ENCODE measurements at regions not wholly inside any gene's neighbourhood (a gene's known extent, or its start where the extent isn't known, plus 50 kb on each side); places are given as distances from the start of the nearest gene placed in this dataset.

DNA sequence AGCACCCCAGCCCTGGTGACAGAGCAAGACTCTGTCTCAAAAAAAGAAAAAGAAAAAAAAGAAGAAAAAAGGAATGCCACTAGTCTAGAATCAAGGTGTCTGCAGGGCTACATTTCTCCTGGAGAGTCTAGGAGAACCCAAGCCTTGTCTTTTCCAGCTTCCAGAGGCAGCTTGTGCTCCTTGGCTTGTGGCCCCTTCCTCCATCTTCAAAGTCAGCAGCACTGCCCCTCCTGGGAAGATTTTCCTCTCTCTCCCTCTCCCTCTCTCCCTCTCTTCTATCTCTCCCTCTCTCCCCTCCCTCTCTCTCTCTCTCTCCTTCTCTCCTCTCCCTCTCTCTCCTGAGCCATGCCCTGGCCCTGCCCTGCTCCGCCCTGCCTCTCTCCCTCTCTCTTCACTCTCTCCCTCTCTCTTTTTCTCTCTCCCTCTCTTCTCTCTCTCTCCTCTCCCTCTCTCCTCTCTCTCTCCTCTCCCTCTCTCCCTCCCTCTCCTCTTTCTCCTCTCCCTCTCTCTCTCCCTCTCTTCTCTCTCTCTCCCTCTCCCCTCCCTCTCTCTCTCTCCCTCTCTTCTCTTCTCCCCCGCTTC is 97.7 kb upstream of the FGF3 start:
- Mint-ChIP-seq H3K4me1 (peaks cover 2 to 11% (median 2%) of the 10 kb centered on the region in 3 donors), H3K36me3 (no peaks in the 10 kb centered on the region), H3K9me3 (no peaks in the 10 kb centered on the region), H3K27ac (no peak overlapping the region), H3K27me3 (peaks cover 21 to 28% of the 10 kb centered on the region in 2 donors), H3K4me3 (no peak overlapping the region)
- Histone ChIP-seq H3K27me3 (replicated peaks in 1 of 2; ENCODE audit: control insufficient read depth in 2 of 2, extremely low read depth in 1 of 2, insufficient read depth in 2 of 2, low read length in 1 of 2) (peaks cover 2 to 87% of the 10 kb centered on the region in 2 experiments), H3K36me3 (ENCODE audit: control insufficient read depth in 2 of 2, extremely low read depth in 1 of 2, insufficient read depth in 1 of 2, low read length in 1 of 2) (no peaks in the 10 kb centered on the region), H3K4me3 (ENCODE audit: control insufficient read depth in 1 of 2, extremely low read depth in 1 of 2, low read length in 1 of 2) (no peak overlapping the region), H3K9me3 (no peaks in the 10 kb centered on the region), H3K4me1 (ENCODE audit: control insufficient read depth in 1 of 2, extremely low read depth in 1 of 2, insufficient read depth in 2 of 2, low read length in 2 of 2) (peaks cover 0 to 13% of the 10 kb centered on the region in 2 experiments), H3K27ac (ENCODE audit: low read length) (no peak overlapping the region)
- peak in 1 of 35 experiments; percentile 5 for DNase-seq
- POLR2A ChIA-PET, result no interaction called here
- CTCF ChIA-PET, result no interaction called here
- no peak for ATAC-seq (replicated peaks in 1 of 4)
- WGBS (ENCODE audit: insufficient coverage), result 82% methylated on average over 1 of the region's 2 CpGs

DNA sequence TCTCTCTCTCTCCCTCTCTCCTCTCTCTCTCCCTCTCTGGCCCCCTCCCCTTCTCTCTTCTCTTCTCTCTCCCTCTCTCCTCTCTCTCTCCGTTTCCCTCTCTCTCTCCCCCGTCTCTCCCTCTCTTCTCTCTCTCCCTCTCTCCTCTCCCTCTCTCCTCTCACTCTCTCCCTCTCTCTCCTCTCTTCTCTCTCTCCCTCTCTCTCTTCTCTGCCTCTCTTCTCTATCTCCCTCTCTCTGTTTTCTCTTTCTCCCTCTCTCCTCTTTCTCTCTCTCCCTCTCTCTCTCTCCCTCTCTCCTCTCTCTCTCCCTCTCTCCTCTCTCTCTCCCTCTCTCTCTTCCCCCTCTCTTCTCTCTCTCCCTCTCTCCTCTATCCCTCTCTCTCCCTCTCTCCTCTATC is 98.3 kb upstream of the FGF3 start:
- H3K36me3 Mint-ChIP-seq, result no peaks in the 10 kb centered on the region
- H3K27me3 Mint-ChIP-seq, result peaks cover 20 to 32% of the 10 kb centered on the region in 2 donors
- H3K4me3 Mint-ChIP-seq, result no peak overlapping the region
- Histone ChIP-seq H3K4me3 (ENCODE audit: control insufficient read depth in 1 of 2, extremely low read depth in 1 of 2, low read length in 1 of 2) (no peak overlapping the region), H3K27ac (ENCODE audit: low read length) (no peak overlapping the region), H3K9me3 (no peaks in the 10 kb centered on the region), H3K27me3 (replicated peaks in 1 of 2; ENCODE audit: control insufficient read depth in 2 of 2, extremely low read depth in 1 of 2, insufficient read depth in 2 of 2, low read length in 1 of 2) (peaks cover 2 to 87% of the 10 kb centered on the region in 2 experiments), H3K36me3 (ENCODE audit: control insufficient read depth in 2 of 2, extremely low read depth in 1 of 2, insufficient read depth in 1 of 2, low read length in 1 of 2) (no peaks in the 10 kb centered on the region), H3K4me1 (ENCODE audit: control insufficient read depth in 1 of 2, extremely low read depth in 1 of 2, insufficient read depth in 2 of 2, low read length in 2 of 2) (peaks cover 0 to 13% of the 10 kb centered on the region in 2 experiments)
- ChIA-PET POLR2A (no interaction called here), CTCF (no interaction called here)
- peaks cover 2 to 11% (median 2%) of the 10 kb centered on the region in 3 donors for H3K4me1 Mint-ChIP-seq
- no peaks in the 10 kb centered on the region for H3K9me3 Mint-ChIP-seq
- WGBS (ENCODE audit: insufficient coverage), result 51% methylated on average over 2 of the region's 2 CpGs
- H3K27ac Mint-ChIP-seq, result no peak overlapping the region
- no peak for DNase-seq
- no peak for ATAC-seq (replicated peaks in 1 of 4)

DNA sequence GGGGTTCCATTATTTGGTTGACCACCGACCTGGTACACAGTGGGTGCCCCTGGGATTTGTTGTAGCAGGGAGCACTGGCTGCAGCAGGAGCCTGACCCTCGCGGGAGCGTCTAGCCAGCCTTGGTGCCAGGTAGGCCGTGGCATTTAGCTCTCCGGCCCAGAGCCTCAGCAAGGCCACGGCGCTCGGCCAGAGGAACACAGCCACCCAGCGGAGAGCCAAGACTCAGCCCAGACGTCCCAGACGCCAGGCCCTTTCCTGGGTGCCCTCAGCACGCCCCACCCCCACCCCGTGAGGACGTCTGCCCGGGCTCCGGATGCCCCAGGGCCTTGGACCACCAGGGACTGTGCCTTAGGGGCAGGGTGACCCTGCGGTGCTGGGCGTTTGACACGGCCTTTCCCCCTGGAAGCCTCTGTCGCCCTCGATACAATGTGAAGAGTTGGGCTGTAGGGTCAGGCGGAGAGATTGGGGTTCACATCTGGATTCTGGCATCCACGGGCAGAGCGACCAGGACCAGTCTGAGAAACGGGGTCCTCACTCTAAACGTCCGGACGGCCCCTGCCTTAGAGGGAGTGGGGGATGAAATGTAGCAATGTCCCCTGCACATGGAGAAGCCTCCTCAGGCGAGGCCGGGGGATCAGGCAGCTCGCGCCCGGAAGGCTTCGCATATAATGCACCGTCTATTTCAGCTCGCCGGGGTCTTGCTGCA is 99.2 kb upstream of the FGF3 start:
- WGBS (ENCODE audit: insufficient coverage), result 49% methylated on average over 33 of the region's 38 CpGs

DNA sequence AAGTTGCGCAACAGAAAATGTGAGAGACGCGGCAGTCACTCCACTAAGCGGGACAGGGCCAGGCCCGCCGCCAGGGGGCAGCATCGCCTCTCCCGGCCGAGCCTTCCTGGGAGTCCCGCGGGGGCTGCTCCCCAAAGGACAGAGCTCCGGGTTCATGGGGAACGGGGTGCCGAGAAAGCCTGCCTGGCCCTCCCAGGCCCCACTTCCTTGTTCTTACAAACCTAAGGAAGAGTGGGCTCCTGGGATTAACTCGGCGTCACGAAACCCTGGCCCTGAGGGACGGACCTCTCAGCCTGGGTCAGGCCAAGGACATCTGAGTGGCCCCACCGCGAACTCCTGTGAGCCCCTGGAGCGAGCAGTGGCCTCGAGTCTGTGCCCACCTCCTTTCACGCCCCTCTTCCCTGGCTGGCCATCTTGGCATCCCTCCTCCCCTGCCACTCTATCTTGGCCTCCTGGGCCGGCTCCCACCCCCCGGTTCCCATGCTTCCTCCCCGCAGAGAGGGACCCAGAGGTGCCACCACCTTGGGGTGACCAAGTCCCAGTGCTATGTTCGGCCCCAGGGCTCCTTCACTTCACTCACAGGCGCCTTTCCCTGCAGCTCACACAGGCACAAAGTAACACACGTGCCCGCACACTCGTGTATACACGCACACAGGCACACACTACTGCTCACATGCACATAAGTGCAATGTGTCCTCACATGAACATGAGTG is 99.9 kb upstream of the FGF3 start:
- ATAC-seq (replicated peaks in 1 of 4) (peak; percentile 44 to 71 (median 54)), DNase-seq (peak in 34 of 35 experiments; percentile 20 to 75 (median 48))
- H3K27me3 ChIP-seq (replicated peaks in 1 of 2; ENCODE audit: control insufficient read depth in 2 of 2, extremely low read depth in 1 of 2, insufficient read depth in 2 of 2, low read length in 1 of 2), result peaks cover 2 to 87% of the 10 kb centered on the region in 2 experiments
- H3K4me3 ChIP-seq (ENCODE audit: control insufficient read depth in 1 of 2, extremely low read depth in 1 of 2, low read length in 1 of 2), result no peak overlapping the region
- CTCF ChIA-PET, result interaction anchor here (1.1 to 1.2 kb wide), 2 partner anchors 277 kb away, joined by 3 to 5 read pairs; no protein-coding TSS in a partner anchor
- H3K4me3 Mint-ChIP-seq, result no peak overlapping the region
- H3K9me3 ChIP-seq, result no peaks in the 10 kb centered on the region
- H3K27me3 Mint-ChIP-seq, result peaks cover 34 to 43% of the 10 kb centered on the region in 2 donors
- no peaks in the 10 kb centered on the region for H3K36me3 Mint-ChIP-seq
- 45% methylated on average over 32 of the region's 32 CpGs for WGBS (ENCODE audit: insufficient coverage)
- H3K27ac Mint-ChIP-seq, result no peak overlapping the region
- POLR2A ChIA-PET, result no interaction called here
- no peaks in the 10 kb centered on the region for H3K36me3 ChIP-seq (ENCODE audit: control insufficient read depth in 2 of 2, extremely low read depth in 1 of 2, insufficient read depth in 1 of 2, low read length in 1 of 2)
- H3K4me1 ChIP-seq (ENCODE audit: control insufficient read depth in 1 of 2, extremely low read depth in 1 of 2, insufficient read depth in 2 of 2, low read length in 2 of 2), result peaks cover 0 to 13% of the 10 kb centered on the region in 2 experiments
- H3K4me1 Mint-ChIP-seq, result peaks cover 2 to 11% (median 2%) of the 10 kb centered on the region in 3 donors
- no peak overlapping the region for H3K27ac ChIP-seq (ENCODE audit: low read length)
- H3K9me3 Mint-ChIP-seq, result no peaks in the 10 kb centered on the region

More for the DNA sequence above, 99.2 kb upstream of the FGF3 start:
- H3K27me3 ChIP-seq (replicated peaks in 1 of 2; ENCODE audit: control insufficient read depth in 2 of 2, extremely low read depth in 1 of 2, insufficient read depth in 2 of 2, low read length in 1 of 2), result peaks cover 2 to 86% of the 10 kb centered on the region in 2 experiments
- Mint-ChIP-seq H3K27ac (no peak overlapping the region), H3K4me1 (peaks cover 2 to 11% (median 2%) of the 10 kb centered on the region in 3 donors), H3K4me3 (no peak overlapping the region), H3K9me3 (no peaks in the 10 kb centered on the region), H3K36me3 (no peaks in the 10 kb centered on the region), H3K27me3 (peaks cover 28 to 36% of the 10 kb centered on the region in 2 donors)
- ChIA-PET CTCF (interaction anchor here (1.1 to 1.2 kb wide), 2 partner anchors 278 kb away, joined by 3 to 5 read pairs; no protein-coding TSS in a partner anchor), POLR2A (no interaction called here)
- no peak overlapping the region for H3K4me3 ChIP-seq (ENCODE audit: control insufficient read depth in 1 of 2, extremely low read depth in 1 of 2, low read length in 1 of 2)
- H3K4me1 ChIP-seq (ENCODE audit: control insufficient read depth in 1 of 2, extremely low read depth in 1 of 2, insufficient read depth in 2 of 2, low read length in 2 of 2), result peaks cover 0 to 13% of the 10 kb centered on the region in 2 experiments
- H3K27ac ChIP-seq (ENCODE audit: low read length), result no peak overlapping the region
- H3K36me3 ChIP-seq (ENCODE audit: control insufficient read depth in 2 of 2, extremely low read depth in 1 of 2, insufficient read depth in 1 of 2, low read length in 1 of 2), result no peaks in the 10 kb centered on the region
- DNase-seq (peak in 1 of 35 experiments; percentile 21), ATAC-seq (replicated peaks in 1 of 4) (peak in 1 of 4 experiments; percentile 12)
- H3K9me3 ChIP-seq, result no peaks in the 10 kb centered on the region

DNA sequence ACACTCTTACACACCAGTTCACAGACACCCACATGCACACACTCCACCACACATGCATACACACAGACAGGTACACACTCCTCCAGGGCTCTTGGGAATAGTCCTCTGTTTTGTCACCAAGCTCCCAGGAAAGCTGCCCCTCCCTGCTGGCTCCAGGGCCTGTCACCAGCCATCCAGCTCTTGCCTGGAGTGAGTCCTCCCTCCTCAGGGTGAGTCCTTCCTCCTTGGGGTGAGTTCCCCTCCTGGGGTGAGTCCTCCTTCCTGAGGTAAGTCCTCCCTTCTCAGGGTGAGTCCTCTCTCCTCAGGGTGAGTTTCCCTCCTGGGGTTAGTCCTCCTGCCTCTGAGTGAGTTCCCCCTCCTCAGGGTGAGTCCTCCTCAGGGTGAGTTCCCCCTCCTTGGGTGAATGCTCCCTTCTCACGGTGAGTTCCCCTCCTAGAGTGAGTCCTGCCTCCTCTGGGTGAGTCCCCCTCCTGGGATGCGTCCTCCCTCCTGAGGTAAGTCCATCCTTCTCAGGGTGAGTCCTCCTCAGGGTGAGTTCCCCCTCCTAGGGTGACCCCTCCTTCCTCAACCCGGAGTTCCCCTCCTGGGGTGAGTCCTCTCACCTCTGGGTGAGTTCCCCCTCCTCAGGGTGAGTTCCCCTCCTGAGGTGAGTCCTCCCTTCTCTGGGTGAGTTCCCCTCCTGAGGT is 100.6 kb upstream of the FGF3 start:
- no peak overlapping the region for H3K27ac Mint-ChIP-seq
- WGBS (ENCODE audit: insufficient coverage), result 0% methylated on average over 1 of the region's 3 CpGs
- CTCF ChIA-PET, result no interaction called here

More for the DNA sequence above, 100.6 kb upstream of the FGF3 start:
- peaks cover 2 to 11% (median 2%) of the 10 kb centered on the region in 3 donors for H3K4me1 Mint-ChIP-seq
- POLR2A ChIA-PET, result no interaction called here
- Histone ChIP-seq H3K27ac (ENCODE audit: low read length) (no peak overlapping the region), H3K27me3 (replicated peaks in 1 of 2; ENCODE audit: control insufficient read depth in 2 of 2, extremely low read depth in 1 of 2, insufficient read depth in 2 of 2, low read length in 1 of 2) (peaks cover 2 to 86% of the 10 kb centered on the region in 2 experiments), H3K4me1 (ENCODE audit: control insufficient read depth in 1 of 2, extremely low read depth in 1 of 2, insufficient read depth in 2 of 2, low read length in 2 of 2) (peaks cover 0 to 13% of the 10 kb centered on the region in 2 experiments), H3K4me3 (ENCODE audit: control insufficient read depth in 1 of 2, extremely low read depth in 1 of 2, low read length in 1 of 2) (no peak overlapping the region), H3K9me3 (no peaks in the 10 kb centered on the region), H3K36me3 (ENCODE audit: control insufficient read depth in 2 of 2, extremely low read depth in 1 of 2, insufficient read depth in 1 of 2, low read length in 1 of 2) (no peaks in the 10 kb centered on the region)
- peaks cover 40 to 49% of the 10 kb centered on the region in 2 donors for H3K27me3 Mint-ChIP-seq
- no peak overlapping the region for H3K4me3 Mint-ChIP-seq
- H3K36me3 Mint-ChIP-seq, result no peaks in the 10 kb centered on the region
- no peaks in the 10 kb centered on the region for H3K9me3 Mint-ChIP-seq
- DNase-seq (peak in 1 of 35 experiments; percentile 24), ATAC-seq (replicated peaks in 1 of 4) (no peak)
